ENCODE measurements at regions not wholly inside any gene's neighbourhood (a gene's known extent, or its start where the extent isn't known, plus 50 kb on each side); places are given as distances from the start of the nearest gene placed in this dataset.
"Not testable (repeated sequence)": the region's sequence is repeated elsewhere in the genome, so short reads cannot be mapped to it uniquely, and the experiment has no call there.

DNA sequence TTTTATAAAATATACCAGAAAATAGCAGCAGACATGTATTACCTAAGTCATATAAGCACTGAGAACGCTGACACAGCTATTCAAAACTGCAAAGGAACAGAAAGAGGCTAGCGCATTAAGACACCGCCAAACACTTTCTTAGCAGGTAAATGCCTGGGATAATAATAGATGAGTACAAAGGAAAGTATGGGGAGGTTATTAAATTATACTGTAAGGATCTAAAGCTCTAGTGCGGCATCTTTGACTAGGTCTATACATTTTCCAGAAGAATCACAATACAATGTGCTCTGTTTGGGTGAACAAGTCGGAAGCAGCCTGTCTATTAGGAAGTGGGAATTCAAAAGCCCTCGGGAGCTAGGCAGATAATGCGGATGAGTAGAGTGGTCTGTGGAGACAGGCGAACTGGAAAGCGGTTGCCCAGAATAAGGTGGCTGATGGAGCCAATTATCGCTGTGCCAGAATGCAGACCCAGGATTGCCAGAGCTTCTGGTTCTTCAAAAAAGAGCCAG is 443.6 kb upstream of the TENM3 start:
- H3K27me3 ChIP-seq: no peaks in the 10 kb centered on the region
- H3K36me3 ChIP-seq: no peaks in the 10 kb centered on the region
- TF ChIP-seq, protein P1, sequence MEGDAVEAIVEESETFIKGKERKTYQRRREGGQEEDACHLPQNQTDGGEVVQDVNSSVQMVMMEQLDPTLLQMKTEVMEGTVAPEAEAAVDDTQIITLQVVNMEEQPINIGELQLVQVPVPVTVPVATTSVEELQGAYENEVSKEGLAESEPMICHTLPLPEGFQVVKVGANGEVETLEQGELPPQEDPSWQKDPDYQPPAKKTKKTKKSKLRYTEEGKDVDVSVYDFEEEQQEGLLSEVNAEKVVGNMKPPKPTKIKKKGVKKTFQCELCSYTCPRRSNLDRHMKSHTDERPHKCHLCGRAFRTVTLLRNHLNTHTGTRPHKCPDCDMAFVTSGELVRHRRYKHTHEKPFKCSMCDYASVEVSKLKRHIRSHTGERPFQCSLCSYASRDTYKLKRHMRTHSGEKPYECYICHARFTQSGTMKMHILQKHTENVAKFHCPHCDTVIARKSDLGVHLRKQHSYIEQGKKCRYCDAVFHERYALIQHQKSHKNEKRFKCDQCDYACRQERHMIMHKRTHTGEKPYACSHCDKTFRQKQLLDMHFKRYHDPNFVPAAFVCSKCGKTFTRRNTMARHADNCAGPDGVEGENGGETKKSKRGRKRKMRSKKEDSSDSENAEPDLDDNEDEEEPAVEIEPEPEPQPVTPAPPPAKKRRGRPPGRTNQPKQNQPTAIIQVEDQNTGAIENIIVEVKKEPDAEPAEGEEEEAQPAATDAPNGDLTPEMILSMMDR (IDR thresholded peaks at IDR 0.05): no peak
- H3K27ac ChIP-seq: no peak overlapping the region
- no peaks in the 10 kb centered on the region for H3K9me3 ChIP-seq
- H3K4me3 ChIP-seq (ENCODE audit: low read depth in 1 of 2, low read length in 1 of 2): no peak overlapping the region
- no peaks in the 10 kb centered on the region for H3K4me1 ChIP-seq (ENCODE audit: control insufficient read depth in 1 of 2, insufficient read depth in 1 of 2, low read depth in 1 of 2, low read length in 1 of 2)

DNA sequence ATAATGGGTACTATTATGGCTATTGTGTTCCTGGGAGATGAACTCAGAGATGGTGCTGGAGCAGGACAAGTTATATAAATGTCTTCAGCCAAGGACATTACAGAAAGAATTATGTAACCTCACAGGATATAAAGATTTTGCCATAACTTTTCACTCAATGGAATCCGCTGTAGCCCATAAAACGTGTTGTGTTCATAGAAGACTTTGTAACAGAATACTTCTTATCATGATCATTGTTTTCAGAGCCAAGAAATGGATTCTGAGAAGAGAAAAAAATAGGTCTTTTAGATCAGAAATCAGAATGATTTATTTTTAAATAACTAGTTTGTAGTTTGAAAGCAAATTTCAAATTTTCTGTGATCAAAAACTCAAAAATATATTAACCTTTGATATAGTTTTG is 441.0 kb upstream of the TENM3 start:
- Histone ChIP-seq H3K9me3 (no peaks in the 10 kb centered on the region), H3K27me3 (no peaks in the 10 kb centered on the region), H3K4me1 (ENCODE audit: control insufficient read depth in 1 of 2, insufficient read depth in 1 of 2, low read depth in 1 of 2, low read length in 1 of 2) (no peaks in the 10 kb centered on the region), H3K4me3 (ENCODE audit: low read depth in 1 of 2, low read length in 1 of 2) (no peak overlapping the region), H3K36me3 (no peaks in the 10 kb centered on the region), H3K27ac (no peak overlapping the region)
- TF ChIP-seq, protein P1 (IDR thresholded peaks at IDR 0.05): no peak

DNA sequence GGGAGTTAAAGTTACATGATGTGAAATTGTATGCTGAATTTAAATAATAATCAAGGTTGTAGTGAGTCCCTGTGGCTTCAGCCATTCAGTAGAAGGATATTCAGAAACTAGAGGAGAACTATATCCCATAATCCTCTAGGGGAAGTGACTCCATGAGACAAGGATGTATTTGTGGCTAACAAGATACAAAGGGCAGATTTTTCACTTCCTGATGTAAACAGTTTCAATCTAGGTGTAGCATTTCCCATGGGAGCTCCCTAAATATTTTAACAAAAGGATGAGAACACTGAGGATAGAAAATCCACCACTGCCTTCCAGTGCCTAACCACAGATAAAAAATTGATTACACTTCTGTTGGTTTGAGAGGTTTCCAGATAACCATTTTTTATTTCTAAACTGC is 435.4 kb upstream of the TENM3 start:
- TF ChIP-seq, protein P1 (IDR thresholded peaks at IDR 0.05): no peak
- Histone ChIP-seq H3K27ac (no peak overlapping the region), H3K27me3 (no peaks in the 10 kb centered on the region), H3K4me1 (ENCODE audit: control insufficient read depth in 1 of 2, insufficient read depth in 1 of 2, low read depth in 1 of 2, low read length in 1 of 2) (no peaks in the 10 kb centered on the region), H3K36me3 (no peaks in the 10 kb centered on the region), H3K9me3 (no peaks in the 10 kb centered on the region), H3K4me3 (ENCODE audit: low read depth in 1 of 2, low read length in 1 of 2) (no peak overlapping the region)

DNA sequence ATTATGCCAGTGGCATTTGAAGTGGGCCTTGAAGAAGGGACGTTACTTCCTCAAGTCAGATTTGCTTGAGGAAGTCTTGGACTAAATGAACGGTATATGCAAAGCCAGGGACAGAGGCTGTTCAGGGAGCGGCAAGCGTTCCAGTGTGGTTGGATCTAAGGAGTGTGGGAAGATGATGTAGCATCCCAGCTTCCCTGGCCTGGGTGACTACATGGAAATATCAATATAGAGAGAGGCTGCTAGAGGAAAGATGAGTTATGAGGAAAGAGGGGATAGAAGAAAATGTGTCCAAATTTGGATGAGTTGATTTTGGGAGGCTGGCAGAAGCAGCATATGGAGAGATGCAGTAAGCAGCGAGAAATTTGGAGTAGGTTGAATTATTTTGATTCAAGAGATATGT is 432.5 kb upstream of the TENM3 start:
- Histone ChIP-seq H3K27me3 (no peaks in the 10 kb centered on the region), H3K4me1 (ENCODE audit: control insufficient read depth in 1 of 2, insufficient read depth in 1 of 2, low read depth in 1 of 2, low read length in 1 of 2) (no peaks in the 10 kb centered on the region), H3K36me3 (no peaks in the 10 kb centered on the region), H3K9me3 (no peaks in the 10 kb centered on the region), H3K4me3 (ENCODE audit: low read depth in 1 of 2, low read length in 1 of 2) (no peak overlapping the region), H3K27ac (no peak overlapping the region)
- TF ChIP-seq, protein P1 (IDR thresholded peaks at IDR 0.05): no peak

DNA sequence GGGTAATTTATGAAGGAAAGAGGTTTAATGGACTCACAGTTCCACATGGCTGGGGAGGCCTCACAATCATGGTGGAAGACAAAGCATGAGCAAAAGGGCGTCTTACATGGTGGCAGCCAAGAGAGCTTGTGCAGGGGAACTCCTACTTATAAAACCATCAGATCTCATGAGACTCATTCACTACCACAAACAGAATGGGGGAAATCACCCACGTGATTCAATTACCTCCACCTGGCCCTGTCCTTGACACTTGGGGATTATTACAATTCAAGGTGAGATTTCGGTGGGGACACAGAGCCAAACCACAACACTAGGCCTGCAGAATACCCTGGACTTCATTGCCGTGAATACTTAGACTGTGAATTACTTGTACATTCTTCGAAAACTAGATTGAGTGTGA is 431.7 kb upstream of the TENM3 start:
- H3K27ac ChIP-seq; H3K4me3 ChIP-seq (ENCODE audit: low read depth in 1 of 2, low read length in 1 of 2); H3K27me3 ChIP-seq; H3K36me3 ChIP-seq; H3K4me1 ChIP-seq (ENCODE audit: control insufficient read depth in 1 of 2, insufficient read depth in 1 of 2, low read depth in 1 of 2, low read length in 1 of 2); H3K9me3 ChIP-seq: not testable (repeated sequence)

DNA sequence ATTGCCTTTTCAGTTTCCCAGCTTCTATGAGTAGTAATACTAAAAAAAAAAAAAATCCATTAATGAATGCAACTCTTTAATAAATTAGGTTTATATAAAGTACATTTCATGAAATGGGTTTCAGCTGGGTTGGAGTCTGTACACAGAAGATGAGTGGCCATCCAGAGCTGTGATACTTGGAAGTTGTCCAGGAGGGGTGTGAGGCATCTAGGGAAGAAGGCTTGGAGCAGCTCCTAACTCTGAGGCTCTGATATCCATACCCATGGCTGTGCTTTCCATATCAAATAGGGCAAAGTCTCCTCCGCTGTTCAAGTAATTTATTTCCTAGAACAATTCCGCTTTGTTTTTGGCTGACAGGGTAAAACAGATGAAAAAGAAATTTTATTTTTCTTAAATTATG is 423.3 kb upstream of the TENM3 start:
- H3K27me3 ChIP-seq: no peaks in the 10 kb centered on the region
- TF ChIP-seq, protein P1 (IDR thresholded peaks at IDR 0.05): no peak
- H3K9me3 ChIP-seq: no peaks in the 10 kb centered on the region
- H3K4me3 ChIP-seq (ENCODE audit: low read depth in 1 of 2, low read length in 1 of 2): no peak overlapping the region
- H3K27ac ChIP-seq: no peak overlapping the region
- H3K4me1 ChIP-seq (ENCODE audit: control insufficient read depth in 1 of 2, insufficient read depth in 1 of 2, low read depth in 1 of 2, low read length in 1 of 2): no peaks in the 10 kb centered on the region
- H3K36me3 ChIP-seq: no peaks in the 10 kb centered on the region
